Fibroblast of skin of back (primary cell): ENCODE measurements at regions not wholly inside any gene's neighbourhood (a gene's known extent, or its start where the extent isn't known, plus 50 kb on each side); places are given as distances from the start of the nearest gene placed in this dataset.
A peak's percentile ranks its signal among the peaks of the same experiment; 100 is the strongest.
"Not testable (repeated sequence)": the region's sequence is repeated elsewhere in the genome, so short reads cannot be mapped to it uniquely, and the experiment has no call there.

Experiments
- DNase-seq: peaks from one replicate; pipeline ENCODE4 v3.0.0-alpha.2; 2013

GRCh38 chr10:56104487-56104886 is 256.6 kb downstream of the ZWINT start:
- no peak for DNase-seq

GRCh38 chr10:56096226-56096517 is 264.9 kb downstream of the ZWINT start:
- DNase-seq: no peak

GRCh38 chr10:56095506-56096225 is 265.4 kb downstream of the ZWINT start:
- DNase-seq: no peak

- not testable (repeated sequence) for DNase-seq
Measured at GRCh38 chr10:56093645-56094044, 267.4 kb downstream of the ZWINT start.

GRCh38 chr10:56091872-56092271 is 269.2 kb downstream of the ZWINT start:
- no peak for DNase-seq

GRCh38 chr10:56090914-56091540 is 270.0 kb downstream of the ZWINT start:
- DNase-seq: no peak

GRCh38 chr10:56085406-56086122 is 275.5 kb downstream of the ZWINT start:
- DNase-seq: no peak

GRCh38 chr10:56082169-56082568 is 278.9 kb downstream of the ZWINT start:
- no peak for DNase-seq

- no peak for DNase-seq
Measured at GRCh38 chr10:56068473-56069263, 292.4 kb downstream of the ZWINT start.

- DNase-seq: no peak
Measured at GRCh38 chr10:56068040-56068439, 293.0 kb downstream of the ZWINT start.

GRCh38 chr10:56063642-56064041 is 297.4 kb downstream of the ZWINT start:
- DNase-seq: no peak

GRCh38 chr10:56057860-56058259 is 303.2 kb downstream of the ZWINT start:
- no peak for DNase-seq

- DNase-seq: no peak
Measured at GRCh38 chr10:56035489-56035888, 325.6 kb downstream of the ZWINT start.

- DNase-seq: no peak
Measured at GRCh38 chr10:56028298-56029132, 332.5 kb downstream of the ZWINT start.

GRCh38 chr10:56012101-56012500 is 349.0 kb downstream of the ZWINT start:
- DNase-seq: no peak

GRCh38 chr10:56003555-56003954 is 357.5 kb downstream of the ZWINT start:
- no peak for DNase-seq

- DNase-seq: no peak
Measured at GRCh38 chr10:55989188-55989587, 371.9 kb downstream of the ZWINT start.

- DNase-seq: no peak
Measured at GRCh38 chr10:55979203-55979602, 381.9 kb downstream of the ZWINT start.

- DNase-seq: peak; percentile 0
Measured at GRCh38 chr10:55966101-55966500, 395.0 kb downstream of the ZWINT start.

GRCh38 chr10:55943403-55943802 is 417.7 kb downstream of the ZWINT start:
- DNase-seq: no peak

- DNase-seq: no peak
Measured at GRCh38 chr10:55929291-55929690, 431.8 kb downstream of the ZWINT start.

GRCh38 chr10:55899472-55900147 is 461.4 kb downstream of the ZWINT start:
- DNase-seq: not testable (repeated sequence)
